HEK293 (cell line): ENCODE measurements at regions not wholly inside any gene's neighbourhood (a gene's known extent, or its start where the extent isn't known, plus 50 kb on each side); places are given as distances from the start of the nearest gene placed in this dataset.
"Not testable (repeated sequence)": the region's sequence is repeated elsewhere in the genome, so short reads cannot be mapped to it uniquely, and the experiment has no call there.

Experiments used
- CTCF ChIA-PET: fragments of 350-600 bp; formaldehyde crosslinking; extraction: SDS; loops from one replicate; lab custom pipeline; 2021; ENCODE audit warnings: antibody characterized with exemption; lab: Yijun Ruan, JAX
- POLR2A ChIA-PET: fragments of 300-600 bp; formaldehyde crosslinking; extraction: SDS; loops from one replicate; lab custom pipeline; 2020; ENCODE audit warnings: antibody characterized with exemption, inconsistent platforms; lab: Yijun Ruan, JAX
- H3K27ac ChIP-seq: fragments of 200-500 bp; sonication (Bioruptor generic); 2 replicates; pipeline ENCODE4 v1.5.1; 2014; ENCODE audit warnings: low read depth, low read length, control low read depth, inconsistent platforms; ENCODE audit errors: extremely low read depth
- H3K36me3 ChIP-seq, 2 experiments: fragments of 200-500 bp in 1 of 2; sonication (Bioruptor generic) in 1 of 2; 1 replicate in 1 of 2; 2 replicates in 1 of 2; pipeline ENCODE4 v1.5.1; 2014 to 2017; ENCODE audit warnings: inconsistent platforms in 2 of 2, low read length in 2 of 2; ENCODE audit not compliant: control insufficient read depth in 2 of 2, insufficient read depth in 1 of 2
- H3K4me1 ChIP-seq: fragments of 200-500 bp; sonication (Bioruptor generic); 2 replicates; pipeline ENCODE4 v1.5.1; 2014; ENCODE audit warnings: mild to moderate bottlenecking, low read length, inconsistent platforms; ENCODE audit not compliant: control insufficient read depth, insufficient read depth
- H3K4me3 ChIP-seq: 2 replicates; pipeline ENCODE4 v1.5.1; 2011; ENCODE audit warnings: low read depth, mild to moderate bottlenecking, control low read depth, low read length, moderate library complexity
- H3K9me3 ChIP-seq: fragments of 200-500 bp; sonication (Bioruptor generic); 2 replicates; pipeline ENCODE4 v1.5.1; 2014; ENCODE audit warnings: low read depth, low read length, inconsistent platforms; ENCODE audit not compliant: control insufficient read depth, insufficient read depth
- FEZF1 ChIP-seq: fragments of 450-650 bp; formaldehyde crosslinking; IDR thresholded peaks from 2 replicates; pipeline ENCODE4 v1.5.1; 2016; ENCODE audit warnings: missing biosample characterization, missing genetic modification characterization
- GFI1B ChIP-seq: fragments of 450-650 bp; formaldehyde crosslinking; IDR thresholded peaks from 2 replicates; pipeline ENCODE4 v1.5.1; 2016; ENCODE audit warnings: missing biosample characterization, missing genetic modification characterization
- GLIS1 ChIP-seq: fragments of 450-650 bp; formaldehyde crosslinking; IDR thresholded peaks from 2 replicates; pipeline ENCODE4 v1.5.1; 2016; ENCODE audit warnings: missing biosample characterization, missing genetic modification characterization
- GLIS2 ChIP-seq: fragments of 450-650 bp; formaldehyde crosslinking; IDR thresholded peaks from 2 replicates; pipeline ENCODE4 v1.5.1; 2016; ENCODE audit warnings: missing biosample characterization, missing genetic modification characterization
- KLF8 ChIP-seq: fragments of 450-650 bp; formaldehyde crosslinking; IDR thresholded peaks from 2 replicates; pipeline ENCODE4 v1.5.1; 2016; ENCODE audit warnings: missing biosample characterization, missing genetic modification characterization
- OSR2 ChIP-seq: fragments of 450-650 bp; formaldehyde crosslinking; IDR thresholded peaks from 2 replicates; pipeline ENCODE4 v1.5.1; 2016; ENCODE audit warnings: missing biosample characterization, missing genetic modification characterization
- PATZ1 ChIP-seq: fragments of 450-650 bp; formaldehyde crosslinking; IDR thresholded peaks from 2 replicates; pipeline ENCODE4 v1.5.1; 2016; ENCODE audit warnings: missing biosample characterization, missing genetic modification characterization
- PRDM10 ChIP-seq: fragments of 450-650 bp; formaldehyde crosslinking; IDR thresholded peaks from 2 replicates; pipeline ENCODE4 v1.5.1; 2016; ENCODE audit warnings: missing biosample characterization, missing genetic modification characterization
- SP3 ChIP-seq: fragments of 450-650 bp; formaldehyde crosslinking; IDR thresholded peaks from 2 replicates; pipeline ENCODE4 v1.5.1; 2016; ENCODE audit warnings: missing biosample characterization, missing genetic modification characterization
- SP7 ChIP-seq: fragments of 450-650 bp; formaldehyde crosslinking; IDR thresholded peaks from 2 replicates; pipeline ENCODE4 v1.5.1; 2016; ENCODE audit warnings: missing biosample characterization, missing genetic modification characterization
- WT1 ChIP-seq: fragments of 450-650 bp; formaldehyde crosslinking; IDR thresholded peaks from 2 replicates; pipeline ENCODE4 v1.5.1; 2016; ENCODE audit warnings: missing biosample characterization, missing genetic modification characterization
- ZBTB17 ChIP-seq: fragments of 450-650 bp; formaldehyde crosslinking; IDR thresholded peaks from 2 replicates; pipeline ENCODE4 v1.5.1; 2016; ENCODE audit warnings: missing biosample characterization, missing genetic modification characterization
- ZEB2 ChIP-seq: fragments of 450-650 bp; formaldehyde crosslinking; IDR thresholded peaks from 2 replicates; pipeline ENCODE4 v1.5.1; 2016; ENCODE audit warnings: missing biosample characterization, missing genetic modification characterization
- ZFHX2 ChIP-seq: fragments of 450-650 bp; formaldehyde crosslinking; conservative IDR thresholded peaks from 2 replicates; pipeline ENCODE4 v1.5.1; 2016; ENCODE audit warnings: missing biosample characterization, missing genetic modification characterization
- ZXDB ChIP-seq: fragments of 450-650 bp; formaldehyde crosslinking; IDR thresholded peaks from 2 replicates; pipeline ENCODE4 v1.5.1; 2016; ENCODE audit warnings: missing biosample characterization, missing genetic modification characterization

- ChIA-PET POLR2A (interaction anchor here (0.6 kb wide), 1 partner anchor 211 kb away, joined by 5 read pairs; no protein-coding TSS in a partner anchor), CTCF (interaction anchor here (0.6 kb wide), 1 partner anchor 203 kb away, joined by 3 read pairs; no protein-coding TSS in a partner anchor)
- not testable (repeated sequence) for H3K27ac ChIP-seq, H3K4me3 ChIP-seq, H3K4me1 ChIP-seq, H3K9me3 ChIP-seq, H3K36me3 ChIP-seq
Measured at GRCh38 chr11:67817558-67817957, 143.1 kb upstream of the ALDH3B2 start.

- H3K36me3 ChIP-seq, result not testable (repeated sequence)
- TF ChIP-seq KLF8 (tag by site-specific recombination) (0 out of 2 replicates have a peak, but pooled peaks have one; percentile 27), PATZ1 (tag by site-specific recombination) (0 out of 2 replicates have a peak, but pooled peaks have one; percentile 20), ZBTB17 (tag by site-specific recombination) (peak; percentile 42; the same call in 1 of the 2 replicates), GLIS2 (0 out of 2 replicates have a peak, but pooled peaks have one; percentile 24), SP7 (tag by site-specific recombination) (peak; percentile 74), ZFHX2 (tag by site-specific recombination) (peak; percentile 40; the same call in 1 of the 2 replicates), ZEB2 (peak; percentile 47)
- TF ChIP-seq, all 188 proteins: peak for 7; not testable (repeated sequence) for 181
- CTCF ChIA-PET, H3K4me1 ChIP-seq, POLR2A ChIA-PET, H3K4me3 ChIP-seq, H3K9me3 ChIP-seq, H3K27ac ChIP-seq: not testable (repeated sequence)
Measured at GRCh38 chr11:67809301-67809700, 134.9 kb upstream of the ALDH3B2 start.

- POLR2A ChIA-PET, H3K4me3 ChIP-seq, H3K9me3 ChIP-seq, H3K27ac ChIP-seq, H3K36me3 ChIP-seq, H3K4me1 ChIP-seq: not testable (repeated sequence)
- CTCF ChIA-PET, result interaction anchor here (0.6 kb wide), 1 partner anchor 725 kb away, joined by 3 read pairs; no protein-coding TSS in a partner anchor
Measured at GRCh38 chr11:67807896-67808295, 133.5 kb upstream of the ALDH3B2 start.

- CTCF ChIA-PET, result interaction anchor here (0.7 kb wide), 1 partner anchor 149 kb away, joined by 3 read pairs; no protein-coding TSS in a partner anchor
- H3K4me1 ChIP-seq, H3K9me3 ChIP-seq, H3K27ac ChIP-seq, H3K4me3 ChIP-seq, H3K36me3 ChIP-seq: not testable (repeated sequence)
- POLR2A ChIA-PET, result interaction anchor here (0.6 kb wide), 1 partner anchor 301 kb away, joined by 5 read pairs; the partner anchor contains the start of gene PITPNM1
- TF ChIP-seq OSR2 (tag by site-specific recombination) (peak; percentile 54; the same call in 1 of the 2 replicates), SP3 (tag by site-specific recombination) (peak; percentile 16; the same call in 1 of the 2 replicates), GLIS2 (0 out of 2 replicates have a peak, but pooled peaks have one; percentile 26), PRDM10 (peak; percentile 85), KLF8 (tag by site-specific recombination) (0 out of 2 replicates have a peak, but pooled peaks have one; percentile 14), ZXDB (tag by site-specific recombination) (peak; percentile 67), GFI1B (tag by site-specific recombination) (peak; percentile 49; the same call in 1 of the 2 replicates), GLIS1 (peak; percentile 13; the same call in 1 of the 2 replicates), FEZF1 (tag by site-specific recombination) (peak; percentile 21; the same call in 1 of the 2 replicates), WT1 (tag by site-specific recombination) (peak; percentile 47)
Measured at GRCh38 chr11:67806728-67807235, 132.4 kb upstream of the ALDH3B2 start.
